Body of pancreas (tissue), 4 donors: ENCODE measurements at regions not wholly inside any gene's neighbourhood (a gene's known extent, or its start where the extent isn't known, plus 50 kb on each side); places are given as distances from the start of the nearest gene placed in this dataset.

Source experiments
- CTCF ChIP-seq, 7 experiments: fragments of 450-650 bp in 4 of 7; fragments of 200-600 bp in 3 of 7; sonication (generic) in 3 of 7; IDR thresholded peaks; one replicate each; pipeline ENCODE4 v1.5.1; 2016 to 2019; ENCODE audit warnings: antibody characterized with exemption in 7 of 7
- POLR2A ChIP-seq, 3 donors: fragments of 450-650 bp; IDR thresholded peaks; one replicate each; pipeline ENCODE4 v1.6.1; 2016; ENCODE audit warnings: antibody characterized with exemption in 3 of 3, mild to moderate bottlenecking in 2 of 3

GRCh38 chr6:134376785-134377184, 58.9 kb upstream of the SGK1 start:
- TF ChIP-seq POLR2A (IDR thresholded peaks at IDR 0.05) (no peak), CTCF (IDR thresholded peaks at IDR 0.05) (no peak)
